ENCODE measurements at regions not wholly inside any gene's neighbourhood (a gene's known extent, or its start where the extent isn't known, plus 50 kb on each side); places are given as distances from the start of the nearest gene placed in this dataset.

DNA sequence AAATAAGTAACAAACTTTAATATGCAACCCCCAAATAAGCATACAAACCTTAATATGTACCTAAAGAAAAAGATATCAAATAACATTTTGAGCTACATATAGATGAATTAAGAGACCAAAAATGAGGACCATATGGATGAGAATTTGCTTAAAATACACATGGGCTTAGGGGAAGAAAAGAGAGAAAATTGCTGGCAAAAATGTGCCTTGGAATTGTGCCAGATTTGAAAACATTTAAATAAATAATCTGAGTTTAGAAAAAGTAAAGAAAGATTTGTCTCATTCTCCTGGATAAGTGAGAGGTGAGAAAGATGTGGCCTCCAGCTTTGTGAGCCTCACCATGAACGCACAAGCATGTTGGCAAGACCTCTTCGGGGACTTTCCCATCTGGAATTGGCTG, 372.6 kb downstream of the SOX11 start:
- H3K4me2 ChIP-seq (ENCODE audit: low read depth, low read length, poor library complexity, severe bottlenecking) = no peak overlapping the region
- H3K9me3 ChIP-seq (ENCODE audit: insufficient read depth, low read depth, low read length) = no peaks in the 10 kb centered on the region
- no peak overlapping the region for H3K4me3 ChIP-seq (ENCODE audit: low read length, poor library complexity, severe bottlenecking)
- TF ChIP-seq EZH2phosphoT487 (IDR thresholded peaks at IDR 0.05; ENCODE audit: borderline replicate concordance) = no peak
- TF ChIP-seq, protein P1, sequence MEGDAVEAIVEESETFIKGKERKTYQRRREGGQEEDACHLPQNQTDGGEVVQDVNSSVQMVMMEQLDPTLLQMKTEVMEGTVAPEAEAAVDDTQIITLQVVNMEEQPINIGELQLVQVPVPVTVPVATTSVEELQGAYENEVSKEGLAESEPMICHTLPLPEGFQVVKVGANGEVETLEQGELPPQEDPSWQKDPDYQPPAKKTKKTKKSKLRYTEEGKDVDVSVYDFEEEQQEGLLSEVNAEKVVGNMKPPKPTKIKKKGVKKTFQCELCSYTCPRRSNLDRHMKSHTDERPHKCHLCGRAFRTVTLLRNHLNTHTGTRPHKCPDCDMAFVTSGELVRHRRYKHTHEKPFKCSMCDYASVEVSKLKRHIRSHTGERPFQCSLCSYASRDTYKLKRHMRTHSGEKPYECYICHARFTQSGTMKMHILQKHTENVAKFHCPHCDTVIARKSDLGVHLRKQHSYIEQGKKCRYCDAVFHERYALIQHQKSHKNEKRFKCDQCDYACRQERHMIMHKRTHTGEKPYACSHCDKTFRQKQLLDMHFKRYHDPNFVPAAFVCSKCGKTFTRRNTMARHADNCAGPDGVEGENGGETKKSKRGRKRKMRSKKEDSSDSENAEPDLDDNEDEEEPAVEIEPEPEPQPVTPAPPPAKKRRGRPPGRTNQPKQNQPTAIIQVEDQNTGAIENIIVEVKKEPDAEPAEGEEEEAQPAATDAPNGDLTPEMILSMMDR (conservative IDR thresholded peaks at IDR 0.05; ENCODE audit: low read length) = no peak
- H3K36me3 ChIP-seq (ENCODE audit: insufficient read depth, low read length) = no peaks in the 10 kb centered on the region
- H3K9ac ChIP-seq (ENCODE audit: low read depth, low read length, poor library complexity, severe bottlenecking) = no peak overlapping the region
- H3K9me2 ChIP-seq (replicated peaks; ENCODE audit: low read depth, low read length) = no peaks in the 10 kb centered on the region
- H3K4me1 ChIP-seq (ENCODE audit: insufficient read depth, low read length, poor library complexity, severe bottlenecking) = no peaks in the 10 kb centered on the region
- no peaks in the 10 kb centered on the region for H3F3A ChIP-seq (ENCODE audit: low read depth)
- no peaks in the 10 kb centered on the region for H4K20me1 ChIP-seq (ENCODE audit: insufficient read depth, low read length, poor library complexity, severe bottlenecking)
- H2AFZ ChIP-seq (ENCODE audit: low read length) = no peak overlapping the region
- no peaks in the 10 kb centered on the region for H3K79me2 ChIP-seq (ENCODE audit: insufficient read depth, low read length)
- H3K27me3 ChIP-seq (ENCODE audit: insufficient read depth, low read length, poor library complexity, severe bottlenecking) = no peaks in the 10 kb centered on the region

DNA sequence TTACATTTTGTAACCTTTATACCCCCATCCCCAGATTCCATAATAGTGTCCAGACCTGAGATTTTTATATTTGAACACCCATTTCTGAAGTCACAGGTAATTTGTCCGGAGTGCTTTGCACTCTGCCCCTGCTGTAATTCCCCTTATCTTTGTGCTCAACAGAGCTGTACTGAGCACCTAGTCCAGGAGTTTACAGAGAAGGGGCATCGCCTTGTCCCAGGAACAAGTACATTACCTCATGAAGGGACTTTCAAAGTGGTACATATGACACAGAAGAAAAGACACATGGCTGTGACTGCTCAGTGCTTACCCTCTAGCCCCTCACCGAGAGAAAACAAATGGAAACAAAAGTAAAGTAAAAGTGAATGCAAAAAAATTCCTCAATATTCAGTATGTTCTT, 373.5 kb downstream of the SOX11 start:
- H3K79me2 ChIP-seq (ENCODE audit: insufficient read depth, low read length) = no peaks in the 10 kb centered on the region
- H2AFZ ChIP-seq (ENCODE audit: low read length) = no peak overlapping the region
- H3K9me2 ChIP-seq (replicated peaks; ENCODE audit: low read depth, low read length) = no peaks in the 10 kb centered on the region
- TF ChIP-seq, protein P1 (conservative IDR thresholded peaks at IDR 0.05; ENCODE audit: low read length) = no peak
- TF ChIP-seq EZH2phosphoT487 (IDR thresholded peaks at IDR 0.05; ENCODE audit: borderline replicate concordance) = no peak
- H3F3A ChIP-seq (ENCODE audit: low read depth) = no peaks in the 10 kb centered on the region
- no peaks in the 10 kb centered on the region for H4K20me1 ChIP-seq (ENCODE audit: insufficient read depth, low read length, poor library complexity, severe bottlenecking)
- H3K4me3 ChIP-seq (ENCODE audit: low read length, poor library complexity, severe bottlenecking) = no peak overlapping the region
- no peaks in the 10 kb centered on the region for H3K4me1 ChIP-seq (ENCODE audit: insufficient read depth, low read length, poor library complexity, severe bottlenecking)
- no peaks in the 10 kb centered on the region for H3K36me3 ChIP-seq (ENCODE audit: insufficient read depth, low read length)
- H3K4me2 ChIP-seq (ENCODE audit: low read depth, low read length, poor library complexity, severe bottlenecking) = no peak overlapping the region
- no peak overlapping the region for H3K9ac ChIP-seq (ENCODE audit: low read depth, low read length, poor library complexity, severe bottlenecking)
- H3K9me3 ChIP-seq (ENCODE audit: insufficient read depth, low read depth, low read length) = no peaks in the 10 kb centered on the region
- H3K27me3 ChIP-seq (ENCODE audit: insufficient read depth, low read length, poor library complexity, severe bottlenecking) = no peaks in the 10 kb centered on the region

DNA sequence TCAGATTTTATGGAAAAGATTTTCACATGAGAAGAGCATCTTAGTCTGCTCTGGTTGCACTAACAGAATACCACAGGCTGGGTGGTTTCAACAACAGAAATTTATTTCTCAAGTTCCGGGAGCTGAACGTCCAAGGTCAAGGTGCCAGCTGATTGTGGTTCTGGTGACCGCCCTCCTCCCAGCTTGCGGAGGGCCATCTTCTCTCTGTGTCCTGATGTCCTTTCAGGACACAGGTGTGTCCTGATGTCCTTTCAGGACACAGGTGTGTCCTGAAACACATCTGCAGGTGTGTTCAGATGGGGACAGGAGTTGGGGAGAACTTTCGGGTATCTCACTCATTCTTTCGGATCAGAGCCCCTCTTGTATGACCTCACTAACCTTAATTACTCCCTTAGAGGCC, 374.9 kb downstream of the SOX11 start:
- no peaks in the 10 kb centered on the region for H4K20me1 ChIP-seq (ENCODE audit: insufficient read depth, low read length, poor library complexity, severe bottlenecking)
- H3K9ac ChIP-seq (ENCODE audit: low read depth, low read length, poor library complexity, severe bottlenecking) = no peak overlapping the region
- no peaks in the 10 kb centered on the region for H3K9me3 ChIP-seq (ENCODE audit: insufficient read depth, low read depth, low read length)
- H3K4me3 ChIP-seq (ENCODE audit: low read length, poor library complexity, severe bottlenecking) = no peak overlapping the region
- H3K9me2 ChIP-seq (replicated peaks; ENCODE audit: low read depth, low read length) = no peaks in the 10 kb centered on the region
- no peaks in the 10 kb centered on the region for H3K4me1 ChIP-seq (ENCODE audit: insufficient read depth, low read length, poor library complexity, severe bottlenecking)
- TF ChIP-seq, protein P1 (conservative IDR thresholded peaks at IDR 0.05; ENCODE audit: low read length) = no peak
- no peak for TF ChIP-seq EZH2phosphoT487 (IDR thresholded peaks at IDR 0.05; ENCODE audit: borderline replicate concordance)
- H2AFZ ChIP-seq (ENCODE audit: low read length) = no peak overlapping the region
- H3F3A ChIP-seq (ENCODE audit: low read depth) = no peaks in the 10 kb centered on the region
- no peaks in the 10 kb centered on the region for H3K36me3 ChIP-seq (ENCODE audit: insufficient read depth, low read length)
- H3K4me2 ChIP-seq (ENCODE audit: low read depth, low read length, poor library complexity, severe bottlenecking) = no peak overlapping the region
- H3K27me3 ChIP-seq (ENCODE audit: insufficient read depth, low read length, poor library complexity, severe bottlenecking) = no peaks in the 10 kb centered on the region
- H3K79me2 ChIP-seq (ENCODE audit: insufficient read depth, low read length) = no peaks in the 10 kb centered on the region

Measured in Loucy (cell line).